Neural crest cell (in vitro differentiated cells): ENCODE measurements at regions not wholly inside any gene's neighbourhood (a gene's known extent, or its start where the extent isn't known, plus 50 kb on each side); places are given as distances from the start of the nearest gene placed in this dataset.

Experiments
- DNase-seq: peaks from one replicate; pipeline ENCODE4 v3.0.0; 2021; ENCODE audit warnings: low read depth, mixed read lengths, low spot score
- H3K27ac Mint-ChIP-seq: one replicate; pipeline ENCODE4 v1.8.0; 2021; ENCODE audit warnings: mild to moderate bottlenecking, mixed read lengths; ENCODE audit not compliant: unreplicated experiment
- H3K27me3 Mint-ChIP-seq: 2 replicates; pipeline ENCODE4 v1.8.0; 2021; ENCODE audit warnings: low read depth, mild to moderate bottlenecking, mixed read lengths
- H3K36me3 Mint-ChIP-seq: 2 replicates; pipeline ENCODE4 v1.8.0; 2021; ENCODE audit warnings: low read depth, mild to moderate bottlenecking, mixed read lengths
- H3K4me1 Mint-ChIP-seq: 2 replicates; pipeline ENCODE4 v1.8.0; 2021; ENCODE audit warnings: mixed read lengths
- H3K4me3 Mint-ChIP-seq: one replicate; pipeline ENCODE4 v1.8.0; 2021; ENCODE audit warnings: mild to moderate bottlenecking, mixed read lengths
- H3K9me3 Mint-ChIP-seq: 2 replicates; pipeline ENCODE4 v1.8.0; 2021; ENCODE audit warnings: mixed read lengths
- TF ChIP-seq, protein P1 (sequence below): fragments of 200-600 bp; sonication (generic); conservative IDR thresholded peaks from 2 replicates; pipeline ENCODE4 v1.5.0; 2021; ENCODE audit warnings: antibody characterized with exemption, mild to moderate bottlenecking

DNA sequence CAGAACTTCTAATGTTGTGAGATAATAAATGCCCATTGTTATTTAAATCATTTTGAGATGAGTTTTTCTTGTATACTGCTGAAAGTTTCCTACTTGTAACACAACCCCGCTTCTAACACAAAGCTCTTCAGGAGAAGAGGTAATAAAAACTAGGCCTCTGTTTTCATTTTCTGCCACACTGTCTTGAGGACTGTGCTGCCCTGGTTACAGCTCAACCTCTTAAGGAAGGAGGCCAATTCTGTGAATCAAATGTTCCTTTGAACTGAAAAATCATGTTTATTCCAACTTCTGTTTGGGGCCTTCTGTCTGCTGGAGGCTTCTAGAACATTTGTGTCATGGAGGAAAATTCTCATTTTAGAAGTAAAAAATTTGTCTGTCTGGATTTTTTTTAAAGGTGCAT lies 100.3 kb downstream of the LRIG3 start:
- H3K27me3 Mint-ChIP-seq = no peaks in the 10 kb centered on the region
- H3K4me3 Mint-ChIP-seq = no peak overlapping the region
- DNase-seq = no peak
- no peaks in the 10 kb centered on the region for H3K36me3 Mint-ChIP-seq
- peak overlapping the region; percentile 22 for H3K27ac Mint-ChIP-seq
- peaks cover 8% of the 10 kb centered on the region for H3K4me1 Mint-ChIP-seq
- TF ChIP-seq, protein P1, sequence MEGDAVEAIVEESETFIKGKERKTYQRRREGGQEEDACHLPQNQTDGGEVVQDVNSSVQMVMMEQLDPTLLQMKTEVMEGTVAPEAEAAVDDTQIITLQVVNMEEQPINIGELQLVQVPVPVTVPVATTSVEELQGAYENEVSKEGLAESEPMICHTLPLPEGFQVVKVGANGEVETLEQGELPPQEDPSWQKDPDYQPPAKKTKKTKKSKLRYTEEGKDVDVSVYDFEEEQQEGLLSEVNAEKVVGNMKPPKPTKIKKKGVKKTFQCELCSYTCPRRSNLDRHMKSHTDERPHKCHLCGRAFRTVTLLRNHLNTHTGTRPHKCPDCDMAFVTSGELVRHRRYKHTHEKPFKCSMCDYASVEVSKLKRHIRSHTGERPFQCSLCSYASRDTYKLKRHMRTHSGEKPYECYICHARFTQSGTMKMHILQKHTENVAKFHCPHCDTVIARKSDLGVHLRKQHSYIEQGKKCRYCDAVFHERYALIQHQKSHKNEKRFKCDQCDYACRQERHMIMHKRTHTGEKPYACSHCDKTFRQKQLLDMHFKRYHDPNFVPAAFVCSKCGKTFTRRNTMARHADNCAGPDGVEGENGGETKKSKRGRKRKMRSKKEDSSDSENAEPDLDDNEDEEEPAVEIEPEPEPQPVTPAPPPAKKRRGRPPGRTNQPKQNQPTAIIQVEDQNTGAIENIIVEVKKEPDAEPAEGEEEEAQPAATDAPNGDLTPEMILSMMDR = no peak
- H3K9me3 Mint-ChIP-seq = peaks cover 3% of the 10 kb centered on the region
